NCI-H82 treated with DMSO at 0.1 percent for 48 hours (cell line): ENCODE measurements at regions not wholly inside any gene's neighbourhood (a gene's known extent, or its start where the extent isn't known, plus 50 kb on each side); places are given as distances from the start of the nearest gene placed in this dataset.
"Not testable (repeated sequence)": the region's sequence is repeated elsewhere in the genome, so short reads cannot be mapped to it uniquely, and the experiment has no call there.

ENCODE experiments used
- DNase-seq: peaks from one replicate; lab custom pipeline; 2025; ENCODE audit not compliant: unreplicated experiment; lab: John Stamatoyannopoulos, UW

GRCh38 chr13:44848920-44849676 is 140.2 kb downstream of the NUFIP1 start:
- no peak for DNase-seq

GRCh38 chr13:44845281-44846058 is 143.8 kb downstream of the NUFIP1 start:
- DNase-seq = not testable (repeated sequence)

GRCh38 chr13:44844786-44845185 is 144.5 kb downstream of the NUFIP1 start:
- DNase-seq = no peak

GRCh38 chr13:44843403-44843802 is 145.9 kb downstream of the NUFIP1 start:
- DNase-seq = no peak

- DNase-seq = no peak
These were observed 147.1 kb downstream of the NUFIP1 start for GRCh38 chr13:44842158-44842557.

GRCh38 chr13:44840131-44840530 is 149.1 kb downstream of the NUFIP1 start:
- no peak for DNase-seq

GRCh38 chr13:44837250-44837649 is 152.0 kb downstream of the NUFIP1 start:
- DNase-seq = no peak

GRCh38 chr13:44834404-44834803 is 154.9 kb downstream of the NUFIP1 start:
- DNase-seq = no peak

GRCh38 chr13:44833626-44834025 is 155.6 kb downstream of the NUFIP1 start:
- DNase-seq = no peak

- no peak for DNase-seq
These were observed 156.1 kb downstream of the NUFIP1 start for GRCh38 chr13:44833139-44833538.

- DNase-seq = no peak
These were observed 162.5 kb downstream of the NUFIP1 start for GRCh38 chr13:44826591-44827350.

- DNase-seq = no peak
These were observed 163.3 kb downstream of the NUFIP1 start for GRCh38 chr13:44825953-44826352.

GRCh38 chr13:44823555-44823954 is 165.7 kb downstream of the NUFIP1 start:
- DNase-seq = not testable (repeated sequence)

- no peak for DNase-seq
These were observed 167.0 kb downstream of the NUFIP1 start for GRCh38 chr13:44822291-44822690.

GRCh38 chr13:44819772-44820171 is 169.5 kb downstream of the NUFIP1 start:
- no peak for DNase-seq

GRCh38 chr13:44819245-44819644 is 170.0 kb downstream of the NUFIP1 start:
- no peak for DNase-seq

- no peak for DNase-seq
These were observed 170.8 kb downstream of the NUFIP1 start for GRCh38 chr13:44818428-44818827.

GRCh38 chr13:44818016-44818415 is 171.3 kb downstream of the NUFIP1 start:
- no peak for DNase-seq

GRCh38 chr13:44817131-44817671 is 172.1 kb downstream of the NUFIP1 start:
- no peak for DNase-seq

GRCh38 chr13:44816701-44817100 is 172.6 kb downstream of the NUFIP1 start:
- no peak for DNase-seq

- no peak for DNase-seq
These were observed 173.6 kb downstream of the NUFIP1 start for GRCh38 chr13:44815623-44816022.
